HG02943 (cell line): ENCODE measurements at regions not wholly inside any gene's neighbourhood (a gene's known extent, or its start where the extent isn't known, plus 50 kb on each side); places are given as distances from the start of the nearest gene placed in this dataset.

Experiments
- ATAC-seq: cut with Tn5 transposase; IDR thresholded peaks from one replicate; pipeline ENCODE4 v1.9.1; 2021; ENCODE audit warnings: mild to moderate bottlenecking, low read depth, moderate library complexity; ENCODE audit not compliant: unreplicated experiment

- no peak for ATAC-seq
These were observed 1415.1 kb upstream of the PRMT6 start for GRCh38 chr1:105641407-105641806.

GRCh38 chr1:105652109-105652508, 1404.4 kb upstream of the PRMT6 start:
- ATAC-seq, result no peak

GRCh38 chr1:105655032-105655431, 1401.4 kb upstream of the PRMT6 start:
- no peak for ATAC-seq

- no peak for ATAC-seq
These were observed 1392.0 kb upstream of the PRMT6 start for GRCh38 chr1:105664495-105664894.

- no peak for ATAC-seq
These were observed 1378.1 kb upstream of the PRMT6 start for GRCh38 chr1:105678334-105678733.

GRCh38 chr1:105684714-105685113, 1371.8 kb upstream of the PRMT6 start:
- no peak for ATAC-seq

GRCh38 chr1:105686026-105686425, 1370.4 kb upstream of the PRMT6 start:
- ATAC-seq, result no peak

GRCh38 chr1:105686874-105687690, 1369.4 kb upstream of the PRMT6 start:
- ATAC-seq, result no peak

GRCh38 chr1:105700723-105701122, 1355.8 kb upstream of the PRMT6 start:
- ATAC-seq, result no peak

- no peak for ATAC-seq
These were observed 1332.2 kb upstream of the PRMT6 start for GRCh38 chr1:105724286-105724685.

- ATAC-seq, result no peak
These were observed 1325.8 kb upstream of the PRMT6 start for GRCh38 chr1:105730701-105731100.

- no peak for ATAC-seq
These were observed 1320.1 kb upstream of the PRMT6 start for GRCh38 chr1:105736349-105736748.

GRCh38 chr1:105779727-105780126, 1276.7 kb upstream of the PRMT6 start:
- ATAC-seq, result no peak

GRCh38 chr1:105785021-105785420, 1271.5 kb upstream of the PRMT6 start:
- no peak for ATAC-seq

- no peak for ATAC-seq
These were observed 1262.8 kb upstream of the PRMT6 start for GRCh38 chr1:105793536-105794146.

GRCh38 chr1:105795741-105796140, 1260.7 kb upstream of the PRMT6 start:
- no peak for ATAC-seq

- no peak for ATAC-seq
These were observed 1225.8 kb upstream of the PRMT6 start for GRCh38 chr1:105830571-105831146.

GRCh38 chr1:105838071-105838470, 1218.4 kb upstream of the PRMT6 start:
- ATAC-seq, result no peak

GRCh38 chr1:105865546-105865945, 1190.9 kb upstream of the PRMT6 start:
- no peak for ATAC-seq

- ATAC-seq, result no peak
These were observed 1183.7 kb upstream of the PRMT6 start for GRCh38 chr1:105872817-105873216.

- no peak for ATAC-seq
These were observed 1181.9 kb upstream of the PRMT6 start for GRCh38 chr1:105874621-105875020.

GRCh38 chr1:105886309-105886708, 1170.2 kb upstream of the PRMT6 start:
- ATAC-seq, result no peak
